ENCODE measurements at regions not wholly inside any gene's neighbourhood (a gene's known extent, or its start where the extent isn't known, plus 50 kb on each side); places are given as distances from the start of the nearest gene placed in this dataset.
A peak's percentile ranks its signal among the peaks of the same experiment; 100 is the strongest.

DNA sequence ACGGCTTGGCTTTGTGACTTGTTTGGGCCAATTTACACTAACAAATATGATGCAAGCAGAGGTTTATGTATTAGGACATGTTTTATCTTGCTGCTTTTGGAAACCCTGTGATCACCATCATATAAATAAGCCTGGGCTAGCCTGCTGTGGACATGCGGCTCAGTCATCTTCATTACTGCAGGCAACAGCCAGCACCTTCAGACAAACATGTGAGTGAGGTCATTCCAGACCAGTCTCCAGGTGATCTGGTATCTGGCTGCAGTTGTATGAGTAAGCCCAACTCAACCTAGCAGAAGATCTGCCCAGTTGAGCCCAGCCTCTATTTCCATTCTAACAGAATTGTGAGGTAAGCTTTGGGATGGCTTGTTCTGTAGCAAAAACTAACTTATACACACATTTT lies 254.6 kb upstream of the ATP5MC3 start:
- peaks cover 39% of the 10 kb centered on the region for H3K4me1 Mint-ChIP-seq (ENCODE audit: low read depth, unreplicated experiment)
- no peak overlapping the region for H3K27ac Mint-ChIP-seq (ENCODE audit: unreplicated experiment)
- peaks cover 6% of the 10 kb centered on the region for H3K27me3 Mint-ChIP-seq (ENCODE audit: unreplicated experiment)
- H3K36me3 Mint-ChIP-seq (ENCODE audit: unreplicated experiment) = no peaks in the 10 kb centered on the region
- no peak for DNase-seq
- TF ChIP-seq, protein P1, sequence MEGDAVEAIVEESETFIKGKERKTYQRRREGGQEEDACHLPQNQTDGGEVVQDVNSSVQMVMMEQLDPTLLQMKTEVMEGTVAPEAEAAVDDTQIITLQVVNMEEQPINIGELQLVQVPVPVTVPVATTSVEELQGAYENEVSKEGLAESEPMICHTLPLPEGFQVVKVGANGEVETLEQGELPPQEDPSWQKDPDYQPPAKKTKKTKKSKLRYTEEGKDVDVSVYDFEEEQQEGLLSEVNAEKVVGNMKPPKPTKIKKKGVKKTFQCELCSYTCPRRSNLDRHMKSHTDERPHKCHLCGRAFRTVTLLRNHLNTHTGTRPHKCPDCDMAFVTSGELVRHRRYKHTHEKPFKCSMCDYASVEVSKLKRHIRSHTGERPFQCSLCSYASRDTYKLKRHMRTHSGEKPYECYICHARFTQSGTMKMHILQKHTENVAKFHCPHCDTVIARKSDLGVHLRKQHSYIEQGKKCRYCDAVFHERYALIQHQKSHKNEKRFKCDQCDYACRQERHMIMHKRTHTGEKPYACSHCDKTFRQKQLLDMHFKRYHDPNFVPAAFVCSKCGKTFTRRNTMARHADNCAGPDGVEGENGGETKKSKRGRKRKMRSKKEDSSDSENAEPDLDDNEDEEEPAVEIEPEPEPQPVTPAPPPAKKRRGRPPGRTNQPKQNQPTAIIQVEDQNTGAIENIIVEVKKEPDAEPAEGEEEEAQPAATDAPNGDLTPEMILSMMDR (IDR thresholded peaks at IDR 0.05; ENCODE audit: partially characterized antibody, unreplicated experiment) = no peak
- H3K4me3 Mint-ChIP-seq (ENCODE audit: unreplicated experiment) = no peak overlapping the region
- peaks cover 5% of the 10 kb centered on the region for H3K9me3 Mint-ChIP-seq (ENCODE audit: unreplicated experiment)

DNA sequence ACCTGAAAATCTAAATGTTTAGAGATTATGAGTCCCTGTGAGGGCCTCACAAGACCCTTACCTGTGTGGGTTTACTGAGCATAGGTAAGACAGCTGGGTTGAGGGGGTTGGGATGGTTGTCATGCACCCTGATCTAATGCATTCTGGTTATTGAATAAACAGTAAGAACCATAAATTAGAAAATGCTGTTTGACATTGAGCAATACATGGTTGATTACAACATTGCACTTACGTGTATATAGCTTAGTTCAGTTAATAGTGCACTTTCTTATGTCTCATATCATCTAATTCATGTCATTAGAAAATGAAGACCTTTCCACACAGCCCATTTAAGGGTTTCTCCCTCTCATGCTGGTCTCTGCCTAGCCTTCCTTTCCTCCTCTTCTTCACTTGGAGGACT lies 253.5 kb upstream of the ATP5MC3 start:
- Mint-ChIP-seq H3K36me3 (ENCODE audit: unreplicated experiment) (no peaks in the 10 kb centered on the region), H3K4me3 (ENCODE audit: unreplicated experiment) (no peak overlapping the region), H3K27me3 (ENCODE audit: unreplicated experiment) (peaks cover 4% of the 10 kb centered on the region), H3K9me3 (ENCODE audit: unreplicated experiment) (peaks cover 2% of the 10 kb centered on the region), H3K27ac (ENCODE audit: unreplicated experiment) (no peak overlapping the region), H3K4me1 (ENCODE audit: low read depth, unreplicated experiment) (peaks cover 32% of the 10 kb centered on the region)
- TF ChIP-seq, protein P1 (IDR thresholded peaks at IDR 0.05; ENCODE audit: partially characterized antibody, unreplicated experiment) = no peak
- no peak for DNase-seq

DNA sequence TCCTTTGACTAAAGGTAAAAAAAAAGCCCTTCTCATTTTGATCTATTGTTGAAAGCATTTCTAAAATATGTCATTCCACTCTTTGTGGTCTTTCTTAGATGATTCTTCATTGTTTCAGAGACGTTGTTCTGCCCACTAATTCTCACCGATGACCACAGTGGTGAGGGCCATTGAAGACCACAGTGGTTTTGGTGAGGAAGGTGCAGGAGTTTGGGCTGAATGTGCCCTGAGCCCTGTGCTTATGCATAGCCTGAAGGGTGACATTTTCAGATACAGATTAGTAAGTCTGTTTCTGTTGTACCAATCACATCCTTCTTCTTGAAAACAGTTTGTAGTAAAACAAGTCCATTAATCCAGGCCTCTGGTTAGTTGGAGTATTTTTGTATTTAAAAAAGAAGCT lies 251.3 kb upstream of the ATP5MC3 start:
- Mint-ChIP-seq H3K36me3 (ENCODE audit: unreplicated experiment) (no peaks in the 10 kb centered on the region), H3K4me1 (ENCODE audit: low read depth, unreplicated experiment) (peaks cover 18% of the 10 kb centered on the region), H3K4me3 (ENCODE audit: unreplicated experiment) (peak overlapping the region; percentile 30), H3K27me3 (ENCODE audit: unreplicated experiment) (peaks cover 3% of the 10 kb centered on the region), H3K27ac (ENCODE audit: unreplicated experiment) (peak overlapping the region; percentile 88), H3K9me3 (ENCODE audit: unreplicated experiment) (no peaks in the 10 kb centered on the region)
- DNase-seq = no peak
- TF ChIP-seq, protein P1 (IDR thresholded peaks at IDR 0.05; ENCODE audit: partially characterized antibody, unreplicated experiment) = no peak

DNA sequence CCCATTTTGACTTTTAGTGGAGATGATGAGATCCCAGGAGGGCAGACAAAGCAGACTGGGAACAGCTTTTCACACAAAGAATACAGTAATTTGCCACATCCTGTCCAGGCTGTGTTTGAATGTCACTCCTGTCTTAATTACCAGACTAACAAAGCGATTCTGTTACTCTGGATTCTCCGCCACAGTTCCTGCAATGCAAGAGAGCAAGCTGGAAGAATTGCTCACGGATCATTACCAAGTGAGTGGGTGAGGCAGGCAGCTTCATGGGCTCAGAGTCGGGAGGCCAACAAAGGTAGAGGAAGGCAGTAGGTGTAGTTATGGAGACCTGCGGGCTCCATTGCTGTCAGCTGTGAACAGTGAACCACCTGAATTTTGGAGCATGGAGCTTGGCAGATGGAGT lies 250.5 kb upstream of the ATP5MC3 start:
- TF ChIP-seq, protein P1 (IDR thresholded peaks at IDR 0.05; ENCODE audit: partially characterized antibody, unreplicated experiment) = no peak
- Mint-ChIP-seq H3K27ac (ENCODE audit: unreplicated experiment) (peak overlapping the region; percentile 96), H3K9me3 (ENCODE audit: unreplicated experiment) (no peaks in the 10 kb centered on the region), H3K36me3 (ENCODE audit: unreplicated experiment) (no peaks in the 10 kb centered on the region), H3K4me1 (ENCODE audit: low read depth, unreplicated experiment) (peaks cover 18% of the 10 kb centered on the region), H3K27me3 (ENCODE audit: unreplicated experiment) (peaks cover 3% of the 10 kb centered on the region), H3K4me3 (ENCODE audit: unreplicated experiment) (peak overlapping the region; percentile 78)
- DNase-seq = no peak

DNA sequence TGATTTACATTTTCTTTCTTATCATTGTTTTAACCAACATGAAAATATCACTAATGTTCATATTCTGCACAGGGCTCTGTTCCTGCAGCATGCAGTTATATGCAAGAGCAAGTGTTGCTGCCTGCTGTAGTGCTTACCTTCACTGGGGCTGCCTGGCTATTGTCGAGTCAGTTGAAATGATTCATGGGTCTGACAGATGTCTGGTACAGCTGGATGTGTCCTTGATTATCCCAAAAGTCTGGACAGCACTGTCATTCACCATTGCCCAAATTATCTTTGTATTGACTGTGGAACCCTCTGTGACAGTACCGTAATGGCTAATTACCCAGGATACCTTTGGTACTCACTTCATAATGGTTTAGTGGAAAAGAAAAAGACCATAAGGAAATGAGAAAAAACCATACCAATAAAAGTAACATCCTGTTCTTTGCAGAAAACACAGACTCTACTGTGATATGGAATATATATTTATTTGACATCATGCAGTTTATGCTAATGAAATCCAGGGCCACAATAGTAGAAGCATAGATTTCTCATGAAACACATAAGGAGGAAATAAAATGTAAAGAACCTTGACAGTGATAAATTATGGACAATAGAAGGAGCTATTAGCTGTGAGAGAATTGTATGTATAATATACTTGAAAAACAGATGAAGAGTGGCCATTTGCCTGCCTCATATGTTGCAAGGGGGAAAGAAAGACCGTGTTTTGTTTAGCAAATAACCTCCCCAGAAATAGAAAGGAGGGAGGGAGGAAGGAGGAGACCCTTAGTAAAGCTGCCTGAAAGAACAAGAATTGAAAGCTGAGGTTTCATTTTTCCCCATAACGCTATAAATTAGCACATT lies 249.8 kb upstream of the ATP5MC3 start:
- no peaks in the 10 kb centered on the region for H3K36me3 Mint-ChIP-seq (ENCODE audit: unreplicated experiment)
- DNase-seq = no peak
- peak overlapping the region; percentile 63 for H3K4me3 Mint-ChIP-seq (ENCODE audit: unreplicated experiment)
- H3K4me1 Mint-ChIP-seq (ENCODE audit: low read depth, unreplicated experiment) = peaks cover 18% of the 10 kb centered on the region
- no peaks in the 10 kb centered on the region for H3K9me3 Mint-ChIP-seq (ENCODE audit: unreplicated experiment)
- H3K27me3 Mint-ChIP-seq (ENCODE audit: unreplicated experiment) = peaks cover 4% of the 10 kb centered on the region
- peak overlapping the region; percentile 96 for H3K27ac Mint-ChIP-seq (ENCODE audit: unreplicated experiment)
- TF ChIP-seq, protein P1 (IDR thresholded peaks at IDR 0.05; ENCODE audit: partially characterized antibody, unreplicated experiment) = no peak
